ENCODE measurements at regions not wholly inside any gene's neighbourhood (a gene's known extent, or its start where the extent isn't known, plus 50 kb on each side); places are given as distances from the start of the nearest gene placed in this dataset.

DNA sequence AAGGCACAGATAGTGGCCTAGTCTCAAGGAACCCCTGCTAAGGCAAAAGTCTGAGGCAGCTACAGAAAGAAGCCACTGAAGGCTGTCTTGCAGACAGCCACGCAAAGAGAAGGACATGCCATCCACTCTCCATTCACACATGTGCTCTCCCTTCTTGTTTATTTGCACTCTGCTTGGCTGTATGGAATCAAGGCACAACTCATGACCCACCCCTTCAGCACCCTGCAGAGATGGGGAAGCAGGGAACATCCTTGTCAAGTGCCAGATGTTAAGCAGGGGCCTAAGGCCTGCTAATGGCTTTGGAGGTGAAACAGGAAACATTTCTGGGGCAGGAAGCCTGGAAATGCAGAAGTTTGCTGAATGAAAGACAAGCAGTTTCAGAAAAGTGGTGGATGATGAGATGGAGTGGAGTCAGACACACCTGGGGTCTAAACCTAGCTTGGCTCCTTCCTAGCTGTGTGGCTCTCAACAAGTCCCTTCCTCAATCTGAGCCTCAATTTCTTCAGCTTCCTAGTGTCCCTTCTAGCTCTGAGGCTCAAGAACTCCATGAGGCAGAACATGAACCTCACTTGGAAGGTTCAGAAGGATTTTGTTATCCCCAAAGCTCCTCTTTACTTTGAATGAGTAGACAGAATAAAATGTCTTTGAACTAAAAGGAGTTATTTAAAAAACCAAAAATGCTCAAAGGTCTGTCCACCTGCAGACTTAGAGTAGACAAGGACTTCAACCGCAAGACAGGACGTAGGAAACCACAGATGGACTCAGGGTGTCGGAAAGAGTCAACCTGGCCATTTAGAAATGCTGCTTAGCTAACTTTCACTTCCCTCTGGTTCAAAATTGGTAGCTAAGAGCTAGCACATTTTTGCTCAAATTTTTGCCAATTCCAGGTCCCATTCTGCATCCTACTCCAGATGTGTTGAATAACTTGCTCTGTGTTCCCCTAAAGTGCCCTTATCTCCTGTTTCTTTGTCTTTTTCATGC, 283.1 kb downstream of the PLPP3 start:
- TF ChIP-seq, protein P1, sequence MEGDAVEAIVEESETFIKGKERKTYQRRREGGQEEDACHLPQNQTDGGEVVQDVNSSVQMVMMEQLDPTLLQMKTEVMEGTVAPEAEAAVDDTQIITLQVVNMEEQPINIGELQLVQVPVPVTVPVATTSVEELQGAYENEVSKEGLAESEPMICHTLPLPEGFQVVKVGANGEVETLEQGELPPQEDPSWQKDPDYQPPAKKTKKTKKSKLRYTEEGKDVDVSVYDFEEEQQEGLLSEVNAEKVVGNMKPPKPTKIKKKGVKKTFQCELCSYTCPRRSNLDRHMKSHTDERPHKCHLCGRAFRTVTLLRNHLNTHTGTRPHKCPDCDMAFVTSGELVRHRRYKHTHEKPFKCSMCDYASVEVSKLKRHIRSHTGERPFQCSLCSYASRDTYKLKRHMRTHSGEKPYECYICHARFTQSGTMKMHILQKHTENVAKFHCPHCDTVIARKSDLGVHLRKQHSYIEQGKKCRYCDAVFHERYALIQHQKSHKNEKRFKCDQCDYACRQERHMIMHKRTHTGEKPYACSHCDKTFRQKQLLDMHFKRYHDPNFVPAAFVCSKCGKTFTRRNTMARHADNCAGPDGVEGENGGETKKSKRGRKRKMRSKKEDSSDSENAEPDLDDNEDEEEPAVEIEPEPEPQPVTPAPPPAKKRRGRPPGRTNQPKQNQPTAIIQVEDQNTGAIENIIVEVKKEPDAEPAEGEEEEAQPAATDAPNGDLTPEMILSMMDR (IDR thresholded peaks at IDR 0.05; ENCODE audit: low read depth, low read length, missing control alignments): no peak
- DNase-seq (ENCODE audit: extremely low read depth, low read depth): no peak
- H3K4me3 ChIP-seq (replicated peaks; ENCODE audit: low read depth, low read length): no peak overlapping the region

DNA sequence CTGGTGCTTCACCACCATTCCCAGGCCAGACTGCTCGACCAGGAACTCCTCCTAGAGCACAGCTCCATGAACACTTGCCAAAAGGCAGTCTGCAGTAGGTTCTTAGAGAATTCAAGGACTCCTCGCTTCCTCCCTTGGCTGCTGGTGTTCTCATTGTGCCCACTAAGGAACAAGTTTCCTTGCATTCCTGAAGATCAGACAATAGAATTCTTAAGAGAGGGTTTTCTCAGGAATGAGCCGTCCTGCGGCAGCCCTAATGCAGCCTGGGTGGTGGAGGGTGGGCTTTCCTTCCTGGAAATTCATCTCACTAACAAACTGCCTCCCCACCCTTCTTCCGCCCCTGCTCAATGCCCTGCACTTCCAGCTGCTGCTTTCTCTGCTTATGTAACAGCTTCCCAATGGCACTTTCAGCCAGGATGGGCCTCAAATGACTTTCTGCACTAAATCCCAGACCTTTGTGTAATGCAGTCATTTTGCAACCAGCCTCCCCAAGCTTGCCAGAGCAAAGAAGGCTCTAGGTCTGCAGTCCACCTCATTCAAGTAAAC, 287.9 kb downstream of the PLPP3 start:
- H3K4me3 ChIP-seq (replicated peaks; ENCODE audit: low read depth, low read length): no peak overlapping the region
- TF ChIP-seq, protein P1 (IDR thresholded peaks at IDR 0.05; ENCODE audit: low read depth, low read length, missing control alignments): no peak
- DNase-seq (ENCODE audit: extremely low read depth, low read depth): no peak

- H3K4me3 ChIP-seq (replicated peaks; ENCODE audit: low read depth, low read length): no peak overlapping the region
- TF ChIP-seq, protein P1 (IDR thresholded peaks at IDR 0.05; ENCODE audit: low read depth, low read length, missing control alignments): no peak
- DNase-seq (ENCODE audit: extremely low read depth, low read depth): no peak
These were observed 290.1 kb downstream of the PLPP3 start for GRCh38 chr1:56289260-56289659.

- H3K4me3 ChIP-seq (replicated peaks; ENCODE audit: low read depth, low read length): no peak overlapping the region
- TF ChIP-seq, protein P1 (IDR thresholded peaks at IDR 0.05; ENCODE audit: low read depth, low read length, missing control alignments): no peak
- no peak for DNase-seq (ENCODE audit: extremely low read depth, low read depth)
These were observed 291.6 kb downstream of the PLPP3 start for GRCh38 chr1:56287721-56288120.

DNA sequence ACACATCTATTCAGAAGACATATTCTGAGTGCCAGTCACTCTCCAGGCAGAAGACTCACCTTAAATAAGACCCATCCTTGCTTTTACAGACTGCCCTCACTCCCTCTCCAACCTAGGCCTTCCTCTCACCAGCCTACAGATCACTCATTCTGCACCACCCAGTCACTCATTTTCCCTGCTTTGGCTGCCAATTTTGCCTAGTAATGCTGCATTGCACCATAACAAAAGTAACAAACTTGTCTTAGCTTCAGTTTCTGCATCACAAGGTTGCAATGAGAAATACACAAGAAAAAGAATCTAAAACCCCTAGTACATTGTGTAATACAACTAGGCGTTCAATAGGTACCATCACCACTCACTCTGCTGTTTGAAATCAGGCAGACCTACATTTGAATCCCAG, 292.4 kb downstream of the PLPP3 start:
- TF ChIP-seq, protein P1 (IDR thresholded peaks at IDR 0.05; ENCODE audit: low read depth, low read length, missing control alignments): no peak

GRCh38 chr1:56286506-56286905, 292.9 kb downstream of the PLPP3 start:
- TF ChIP-seq, protein P1 (IDR thresholded peaks at IDR 0.05; ENCODE audit: low read depth, low read length, missing control alignments): no peak
- DNase-seq (ENCODE audit: extremely low read depth, low read depth): no peak
- H3K4me3 ChIP-seq (replicated peaks; ENCODE audit: low read depth, low read length): no peak overlapping the region

More for the DNA sequence above, 292.4 kb downstream of the PLPP3 start:
- DNase-seq (ENCODE audit: extremely low read depth, low read depth): no peak
- H3K4me3 ChIP-seq (replicated peaks; ENCODE audit: low read depth, low read length): no peak overlapping the region

All from HFF-Myc (cell line).